ENCODE measurements at regions not wholly inside any gene's neighbourhood (a gene's known extent, or its start where the extent isn't known, plus 50 kb on each side); places are given as distances from the start of the nearest gene placed in this dataset.

GRCh38 chr5:173557123-173557903 is 59.1 kb downstream of the BOD1 start:
- DNase-seq (ENCODE audit: low read depth in 4 of 4, low spot score in 3 of 4), result no peak

- no peak for DNase-seq (ENCODE audit: low read depth in 4 of 4, low spot score in 3 of 4)
Observed at GRCh38 chr5:173556142-173557028, 60.1 kb downstream of the BOD1 start.

GRCh38 chr5:173554989-173555705 is 61.3 kb downstream of the BOD1 start:
- DNase-seq (ENCODE audit: low read depth in 4 of 4, low spot score in 3 of 4), result no peak

- DNase-seq (ENCODE audit: low read depth in 4 of 4, low spot score in 3 of 4), result no peak
Observed at GRCh38 chr5:173554038-173554955, 62.2 kb downstream of the BOD1 start.

GRCh38 chr5:173550641-173551040 is 65.8 kb downstream of the BOD1 start:
- no peak for DNase-seq (ENCODE audit: low read depth in 4 of 4, low spot score in 3 of 4)

GRCh38 chr5:173549644-173550043 is 66.8 kb downstream of the BOD1 start:
- no peak for DNase-seq (ENCODE audit: low read depth in 4 of 4, low spot score in 3 of 4)

GRCh38 chr5:173547579-173547978 is 68.9 kb downstream of the BOD1 start:
- DNase-seq (ENCODE audit: low read depth in 4 of 4, low spot score in 3 of 4), result no peak

- no peak for DNase-seq (ENCODE audit: low read depth in 4 of 4, low spot score in 3 of 4)
Observed at GRCh38 chr5:173542964-173543363, 73.5 kb downstream of the BOD1 start.

- no peak for DNase-seq (ENCODE audit: low read depth in 4 of 4, low spot score in 3 of 4)
Observed at GRCh38 chr5:173542159-173542558, 74.3 kb downstream of the BOD1 start.

- no peak for DNase-seq (ENCODE audit: low read depth in 4 of 4, low spot score in 3 of 4)
Observed at GRCh38 chr5:173538654-173539053, 77.8 kb downstream of the BOD1 start.

- DNase-seq (ENCODE audit: low read depth in 4 of 4, low spot score in 3 of 4), result no peak
Observed at GRCh38 chr5:173538018-173538417, 78.4 kb downstream of the BOD1 start.

- DNase-seq (ENCODE audit: low read depth in 4 of 4, low spot score in 3 of 4), result no peak
Observed at GRCh38 chr5:173537228-173537627, 79.2 kb downstream of the BOD1 start.

- no peak for DNase-seq (ENCODE audit: low read depth in 4 of 4, low spot score in 3 of 4)
Observed at GRCh38 chr5:173535976-173536639, 80.3 kb downstream of the BOD1 start.

GRCh38 chr5:173535166-173535975 is 81.1 kb downstream of the BOD1 start:
- DNase-seq (ENCODE audit: low read depth in 4 of 4, low spot score in 3 of 4), result no peak

- no peak for DNase-seq (ENCODE audit: low read depth in 4 of 4, low spot score in 3 of 4)
Observed at GRCh38 chr5:173534664-173535063, 81.8 kb downstream of the BOD1 start.

- DNase-seq (ENCODE audit: low read depth in 4 of 4, low spot score in 3 of 4), result no peak
Observed at GRCh38 chr5:173534031-173534430, 82.4 kb downstream of the BOD1 start.

- DNase-seq (ENCODE audit: low read depth in 4 of 4, low spot score in 3 of 4), result no peak
Observed at GRCh38 chr5:173532689-173533250, 83.7 kb downstream of the BOD1 start.

- DNase-seq (ENCODE audit: low read depth in 4 of 4, low spot score in 3 of 4), result no peak
Observed at GRCh38 chr5:173531863-173532262, 84.6 kb downstream of the BOD1 start.

All from right renal pelvis (tissue), 4 donors.